Cardiac fibroblast (primary cell): ENCODE measurements at regions not wholly inside any gene's neighbourhood (a gene's known extent, or its start where the extent isn't known, plus 50 kb on each side); places are given as distances from the start of the nearest gene placed in this dataset.

Experiments
- DNase-seq, 2 donors: peaks; one replicate each; pipeline versions ENCODE4 v3.0.0 to v3.0.0-alpha.2; 2010; ENCODE audit warnings: low read depth in 2 of 2
- H3K4me3 ChIP-seq, 2 donors: replicated peaks in 1 of 2; 1 replicate in 1 of 2; 2 replicates in 1 of 2; pipeline ENCODE4 v1.5.1; 2011; ENCODE audit warnings: low read depth in 2 of 2, low read length in 2 of 2, mild to moderate bottlenecking in 2 of 2, moderate library complexity in 1 of 2
- CTCF ChIP-seq: IDR thresholded peaks from one replicate; pipeline ENCODE4 v1.5.1; 2011; ENCODE audit warnings: low read depth, mild to moderate bottlenecking, low read length, inconsistent platforms

GRCh38 chr3:72105306-72105705 is 320.4 kb upstream of the PROK2 start:
- H3K4me3 ChIP-seq = no peak overlapping the region
- no peak for DNase-seq
- TF ChIP-seq CTCF = no peak

- no peak for DNase-seq
- no peak for TF ChIP-seq CTCF
- H3K4me3 ChIP-seq = no peak overlapping the region
Observed at GRCh38 chr3:72102112-72102616, 317.2 kb upstream of the PROK2 start.

- TF ChIP-seq CTCF = no peak
- DNase-seq = no peak
- no peak overlapping the region for H3K4me3 ChIP-seq
Observed at GRCh38 chr3:72101494-72101893, 316.5 kb upstream of the PROK2 start.

- peak overlapping the region; percentile 34 to 45 for H3K4me3 ChIP-seq
- DNase-seq = peak; percentile 84 to 92
- no peak for TF ChIP-seq CTCF
Observed at GRCh38 chr3:72100601-72101187, 315.7 kb upstream of the PROK2 start.

- no peak overlapping the region for H3K4me3 ChIP-seq
- no peak for DNase-seq
- TF ChIP-seq CTCF = no peak
Observed at GRCh38 chr3:72100080-72100511, 315.1 kb upstream of the PROK2 start.

- no peak overlapping the region for H3K4me3 ChIP-seq
- no peak for TF ChIP-seq CTCF
- DNase-seq = no peak
Observed at GRCh38 chr3:72099326-72100079, 314.6 kb upstream of the PROK2 start.
